ENCODE measurements at regions not wholly inside any gene's neighbourhood (a gene's known extent, or its start where the extent isn't known, plus 50 kb on each side); places are given as distances from the start of the nearest gene placed in this dataset.

- Histone ChIP-seq H3K4me1 (no peaks in the 10 kb centered on the region), H3K27ac (no peak overlapping the region), H3K4me3 (no peak overlapping the region), H3K9me3 (no peaks in the 10 kb centered on the region), H3K27me3 (no peaks in the 10 kb centered on the region), H3K36me3 (no peaks in the 10 kb centered on the region)
- TF ChIP-seq POLR2AphosphoS5 (IDR thresholded peaks at IDR 0.05): no peak
- TF ChIP-seq POLR2A (IDR thresholded peaks at IDR 0.05): no peak
- no peak for TF ChIP-seq EP300 (IDR thresholded peaks at IDR 0.05)
- TF ChIP-seq, protein P1, sequence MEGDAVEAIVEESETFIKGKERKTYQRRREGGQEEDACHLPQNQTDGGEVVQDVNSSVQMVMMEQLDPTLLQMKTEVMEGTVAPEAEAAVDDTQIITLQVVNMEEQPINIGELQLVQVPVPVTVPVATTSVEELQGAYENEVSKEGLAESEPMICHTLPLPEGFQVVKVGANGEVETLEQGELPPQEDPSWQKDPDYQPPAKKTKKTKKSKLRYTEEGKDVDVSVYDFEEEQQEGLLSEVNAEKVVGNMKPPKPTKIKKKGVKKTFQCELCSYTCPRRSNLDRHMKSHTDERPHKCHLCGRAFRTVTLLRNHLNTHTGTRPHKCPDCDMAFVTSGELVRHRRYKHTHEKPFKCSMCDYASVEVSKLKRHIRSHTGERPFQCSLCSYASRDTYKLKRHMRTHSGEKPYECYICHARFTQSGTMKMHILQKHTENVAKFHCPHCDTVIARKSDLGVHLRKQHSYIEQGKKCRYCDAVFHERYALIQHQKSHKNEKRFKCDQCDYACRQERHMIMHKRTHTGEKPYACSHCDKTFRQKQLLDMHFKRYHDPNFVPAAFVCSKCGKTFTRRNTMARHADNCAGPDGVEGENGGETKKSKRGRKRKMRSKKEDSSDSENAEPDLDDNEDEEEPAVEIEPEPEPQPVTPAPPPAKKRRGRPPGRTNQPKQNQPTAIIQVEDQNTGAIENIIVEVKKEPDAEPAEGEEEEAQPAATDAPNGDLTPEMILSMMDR (IDR thresholded peaks at IDR 0.05): no peak
- WGBS: 76% methylated on average over 5 of the region's 5 CpGs
- DNase-seq (ENCODE audit: low spot score in 2 of 2): no peak
These were observed 222.5 kb downstream of the ZNF608 start for GRCh38 chr5:124523897-124524296.

DNA sequence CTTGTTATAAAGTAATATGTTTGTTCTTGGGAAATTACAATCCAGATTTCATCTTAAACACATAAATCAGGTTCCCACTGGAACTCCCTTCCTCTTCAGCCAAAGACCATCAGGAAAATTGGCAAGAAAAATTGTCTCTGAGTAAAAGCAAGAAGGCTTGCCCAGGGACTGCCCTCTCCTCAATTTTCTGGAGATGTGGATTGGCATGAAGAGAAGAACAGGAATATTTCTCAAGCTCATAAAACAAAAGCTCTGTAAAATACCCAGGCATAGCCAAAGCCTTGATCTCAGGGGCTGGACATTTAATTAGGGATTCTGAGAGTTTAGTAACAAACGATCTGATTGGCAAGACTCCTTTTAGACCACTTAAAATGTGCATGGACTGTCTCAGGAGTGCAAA lies 223.4 kb downstream of the ZNF608 start:
- H3K4me3 ChIP-seq: no peak overlapping the region
- no peaks in the 10 kb centered on the region for H3K9me3 ChIP-seq
- H3K27me3 ChIP-seq: no peaks in the 10 kb centered on the region
- TF ChIP-seq, protein P1 (IDR thresholded peaks at IDR 0.05): no peak
- TF ChIP-seq POLR2A (IDR thresholded peaks at IDR 0.05): no peak
- no peak for TF ChIP-seq EP300 (IDR thresholded peaks at IDR 0.05)
- no peak for TF ChIP-seq POLR2AphosphoS5 (IDR thresholded peaks at IDR 0.05)
- no peak for DNase-seq (ENCODE audit: low spot score in 2 of 2)
- no peaks in the 10 kb centered on the region for H3K4me1 ChIP-seq
- H3K36me3 ChIP-seq: no peaks in the 10 kb centered on the region
- 45% methylated on average over 1 of the region's 1 CpG for WGBS
- H3K27ac ChIP-seq: no peak overlapping the region

DNA sequence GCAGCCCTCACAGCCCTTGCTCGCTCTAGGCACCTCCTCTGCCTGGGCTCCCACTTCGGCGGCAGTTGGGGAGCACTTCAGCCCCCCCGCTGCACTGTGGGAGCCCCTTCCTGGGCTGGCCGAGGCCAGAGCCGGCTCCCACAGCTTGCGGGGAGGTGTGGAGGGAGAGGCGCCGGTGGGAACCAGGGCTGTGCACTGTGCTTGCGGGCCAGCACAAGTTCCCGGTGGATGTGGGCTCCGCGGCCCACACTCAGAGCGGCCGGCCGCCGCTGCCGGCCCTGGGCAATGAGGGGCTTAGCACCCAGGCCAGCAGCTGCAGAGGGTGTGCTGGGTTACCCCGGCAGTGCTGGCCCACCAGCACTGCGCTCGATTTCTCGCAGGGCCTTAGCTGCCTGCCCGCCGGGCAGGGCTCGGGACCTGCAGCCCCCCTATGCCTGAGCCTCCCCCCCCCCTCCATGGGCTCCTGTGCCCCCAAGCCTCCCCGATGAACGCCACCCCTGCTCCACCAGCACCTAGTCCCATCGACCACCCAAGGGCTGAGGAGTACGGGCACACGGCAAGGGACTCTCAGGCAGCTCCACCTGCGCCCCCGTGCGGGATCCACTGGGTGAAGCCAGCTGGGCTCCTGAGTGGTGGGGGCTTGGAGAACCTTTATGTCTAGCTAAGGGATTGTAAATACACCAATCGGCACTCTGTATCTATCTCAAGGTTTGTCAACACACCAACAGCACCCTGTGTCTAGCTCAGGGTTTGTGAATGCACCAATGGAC lies 224.8 kb downstream of the ZNF608 start:
- Histone ChIP-seq H3K9me3 (no peaks in the 10 kb centered on the region), H3K36me3 (no peaks in the 10 kb centered on the region), H3K27me3 (no peaks in the 10 kb centered on the region), H3K4me1 (no peaks in the 10 kb centered on the region), H3K4me3 (no peak overlapping the region), H3K27ac (no peak overlapping the region)
- DNase-seq (ENCODE audit: low spot score in 2 of 2): no peak
- WGBS: 95% methylated on average over 8 of the region's 34 CpGs
- no peak for TF ChIP-seq POLR2A (IDR thresholded peaks at IDR 0.05)
- no peak for TF ChIP-seq POLR2AphosphoS5 (IDR thresholded peaks at IDR 0.05)
- TF ChIP-seq EP300 (IDR thresholded peaks at IDR 0.05): no peak
- TF ChIP-seq, protein P1 (IDR thresholded peaks at IDR 0.05): no peak

- DNase-seq (ENCODE audit: low spot score in 2 of 2): no peak
- H3K4me3 ChIP-seq: no peak overlapping the region
- H3K27ac ChIP-seq: no peak overlapping the region
- H3K9me3 ChIP-seq: no peaks in the 10 kb centered on the region
- no peaks in the 10 kb centered on the region for H3K36me3 ChIP-seq
- 45% methylated on average over 2 of the region's 2 CpGs for WGBS
- TF ChIP-seq, protein P1 (IDR thresholded peaks at IDR 0.05): no peak
- TF ChIP-seq POLR2A (IDR thresholded peaks at IDR 0.05): no peak
- TF ChIP-seq EP300 (IDR thresholded peaks at IDR 0.05): no peak
- TF ChIP-seq POLR2AphosphoS5 (IDR thresholded peaks at IDR 0.05): no peak
- H3K27me3 ChIP-seq: no peaks in the 10 kb centered on the region
- H3K4me1 ChIP-seq: peaks cover 5% of the 10 kb centered on the region
These were observed 227.0 kb downstream of the ZNF608 start for GRCh38 chr5:124519396-124519795.

- Histone ChIP-seq H3K27me3 (no peaks in the 10 kb centered on the region), H3K4me1 (peaks cover 5% of the 10 kb centered on the region), H3K9me3 (no peaks in the 10 kb centered on the region), H3K4me3 (no peak overlapping the region), H3K36me3 (no peaks in the 10 kb centered on the region), H3K27ac (no peak overlapping the region)
- no peak for TF ChIP-seq EP300 (IDR thresholded peaks at IDR 0.05)
- TF ChIP-seq POLR2A (IDR thresholded peaks at IDR 0.05): no peak
- TF ChIP-seq POLR2AphosphoS5 (IDR thresholded peaks at IDR 0.05): no peak
- TF ChIP-seq, protein P1 (IDR thresholded peaks at IDR 0.05): no peak
- 72% methylated on average over 2 of the region's 2 CpGs for WGBS
- no peak for DNase-seq (ENCODE audit: low spot score in 2 of 2)
These were observed 229.9 kb downstream of the ZNF608 start for GRCh38 chr5:124516567-124516966.
